ENCODE measurements at regions not wholly inside any gene's neighbourhood (a gene's known extent, or its start where the extent isn't known, plus 50 kb on each side); places are given as distances from the start of the nearest gene placed in this dataset.

DNA sequence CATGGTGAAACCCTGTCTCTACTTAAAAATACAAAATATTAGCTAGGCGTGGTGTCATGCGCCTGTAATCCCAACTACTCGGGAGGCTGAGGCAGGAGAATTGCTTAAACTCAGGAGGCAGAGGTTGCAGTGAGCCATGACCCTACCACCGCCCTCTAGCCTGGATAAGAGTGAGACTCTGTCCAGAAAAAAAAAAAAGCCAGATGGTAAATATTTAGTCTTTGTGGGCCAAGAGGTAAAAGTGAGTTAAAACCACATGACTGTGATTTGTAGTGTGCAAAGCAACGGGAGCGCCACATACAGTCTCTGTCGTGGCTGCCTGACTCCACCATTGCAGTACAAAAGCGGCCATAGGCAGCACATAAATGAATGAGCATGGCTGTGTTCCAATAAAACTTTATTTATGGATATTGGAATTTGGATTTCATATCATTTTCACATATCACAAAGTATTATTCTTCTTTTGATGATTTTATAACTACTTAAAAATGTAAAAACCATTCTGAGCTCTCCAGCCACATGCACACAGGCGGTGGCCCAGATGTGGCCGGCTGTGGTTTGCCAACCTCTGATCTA lies 51.8 kb upstream of the CASZ1 start:
- no peak for DNase-seq

DNA sequence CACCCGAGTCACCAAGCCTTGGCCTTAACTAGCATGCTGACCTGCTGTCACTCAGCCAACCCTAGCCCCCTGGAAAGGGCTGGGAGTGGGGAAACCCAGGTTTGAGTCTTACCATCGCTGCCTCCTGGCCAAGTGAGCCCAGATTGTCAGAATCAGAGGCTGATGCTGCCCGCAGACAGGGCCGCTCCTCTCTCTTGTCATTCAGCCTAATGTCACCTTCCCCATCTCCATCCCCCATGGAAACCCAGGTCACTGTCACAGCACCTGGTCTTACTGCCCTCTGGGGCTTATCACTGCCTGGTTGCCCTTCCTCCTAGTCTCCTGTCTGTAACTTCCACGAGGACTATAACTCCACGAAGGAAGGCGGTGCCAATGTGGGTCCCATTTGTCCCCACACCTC lies 53.6 kb upstream of the CASZ1 start:
- DNase-seq = no peak

DNA sequence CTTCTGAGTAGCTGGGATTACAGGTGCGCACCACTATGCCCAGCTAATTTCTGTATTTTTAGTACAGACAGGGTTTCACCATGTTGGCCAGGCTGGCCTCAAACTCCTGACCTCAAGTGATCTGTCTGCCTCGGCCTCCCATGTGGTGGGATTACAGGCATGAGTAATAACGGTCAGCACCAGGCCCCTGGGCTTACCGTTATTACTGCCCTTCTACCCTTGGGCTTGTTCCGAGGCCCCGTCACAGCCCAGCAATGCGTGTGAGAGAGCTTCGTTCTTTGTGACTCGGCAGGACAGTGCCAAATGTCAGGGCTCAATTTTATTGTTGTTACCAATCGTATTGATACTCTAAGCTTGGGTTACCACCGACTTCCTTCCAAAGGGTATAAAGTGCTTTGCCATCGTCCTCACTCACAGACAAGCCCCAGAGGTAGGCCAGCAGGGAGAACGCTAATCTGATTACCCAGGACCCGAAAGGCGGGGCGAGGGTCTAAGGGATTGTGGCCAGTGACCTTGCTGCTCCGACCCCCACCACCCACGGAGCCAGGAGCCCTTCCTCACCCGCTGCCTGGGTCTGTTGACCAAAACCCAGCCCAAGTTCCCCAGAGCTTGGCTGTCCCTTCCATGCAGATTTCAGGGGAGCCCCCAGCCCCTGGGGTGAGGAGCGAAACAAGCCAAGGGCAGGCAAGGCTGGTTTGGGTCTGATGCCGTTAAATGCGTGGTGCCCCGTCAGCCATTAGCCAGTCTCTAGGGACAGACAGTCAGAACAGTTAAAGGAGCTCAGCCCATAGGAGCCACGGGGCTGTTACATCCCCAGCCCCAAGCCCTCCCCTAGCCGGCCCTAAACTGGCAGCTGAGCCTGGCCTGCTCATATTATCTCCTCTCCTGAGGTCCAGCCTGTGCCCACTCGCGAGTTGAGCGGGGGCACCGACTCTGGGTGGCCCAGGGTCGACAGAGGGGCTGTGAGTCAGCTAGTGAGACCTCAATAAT lies 54.9 kb upstream of the CASZ1 start:
- DNase-seq = no peak

DNA sequence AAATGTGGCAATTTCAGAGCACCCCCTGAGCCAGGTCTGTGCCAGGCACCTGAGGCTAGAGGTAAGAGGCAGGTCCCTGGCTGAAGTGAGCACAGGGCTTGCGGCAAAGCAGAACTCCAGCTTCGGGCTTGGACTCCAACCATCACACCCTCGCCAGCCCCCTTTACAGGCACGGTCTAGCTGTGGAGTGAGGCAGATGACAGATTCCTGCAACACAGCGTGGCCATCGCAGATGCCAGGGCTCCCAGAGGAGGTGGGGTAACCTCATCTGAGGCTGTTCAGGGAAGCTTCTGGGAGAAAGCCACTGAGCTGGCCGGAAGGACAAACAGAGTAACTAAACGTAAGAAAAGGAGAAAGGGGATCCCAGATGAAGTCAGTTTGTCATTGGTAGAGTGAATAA lies 55.6 kb upstream of the CASZ1 start:
- DNase-seq = no peak

DNA sequence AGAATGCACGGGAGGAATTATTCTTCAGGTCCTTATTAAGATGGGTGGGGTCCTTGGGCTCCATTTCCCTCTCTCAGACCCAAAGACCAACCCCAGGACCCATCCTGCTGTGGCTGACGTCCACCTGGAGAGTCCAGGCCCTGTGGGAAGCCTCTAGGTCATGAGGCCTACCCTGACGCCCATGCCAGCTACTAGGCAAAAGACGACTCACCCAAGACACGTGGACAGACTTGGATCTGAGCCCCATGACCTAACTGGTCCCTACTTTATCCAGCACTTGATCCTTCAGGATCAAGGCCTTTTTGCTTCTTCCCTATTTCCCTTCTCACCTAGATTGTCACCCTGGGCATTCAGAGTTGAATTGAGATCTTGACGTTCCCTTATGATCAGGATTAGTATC lies 56.0 kb upstream of the CASZ1 start:
- DNase-seq = no peak

DNA sequence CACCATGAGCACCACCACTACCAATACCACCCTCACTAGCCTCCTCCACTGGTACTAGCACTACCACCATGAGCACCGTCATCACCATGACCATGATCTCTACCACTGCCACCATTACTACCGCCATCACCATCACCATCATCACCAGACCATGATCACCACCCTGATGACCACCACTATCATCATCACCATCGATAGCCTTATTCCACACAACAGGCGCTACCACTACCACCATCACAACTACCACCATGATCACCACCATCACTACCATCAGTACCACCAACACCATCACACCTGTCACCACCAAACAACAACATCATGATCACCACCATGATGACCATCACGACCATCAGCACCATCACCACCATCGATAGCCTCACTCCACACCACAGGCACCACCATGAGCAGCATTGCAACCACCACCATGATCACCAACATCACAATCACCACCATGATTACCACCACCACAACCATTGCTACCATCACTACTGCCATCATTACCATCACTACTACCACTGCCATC lies 56.6 kb upstream of the CASZ1 start:
- no peak for DNase-seq

DNA sequence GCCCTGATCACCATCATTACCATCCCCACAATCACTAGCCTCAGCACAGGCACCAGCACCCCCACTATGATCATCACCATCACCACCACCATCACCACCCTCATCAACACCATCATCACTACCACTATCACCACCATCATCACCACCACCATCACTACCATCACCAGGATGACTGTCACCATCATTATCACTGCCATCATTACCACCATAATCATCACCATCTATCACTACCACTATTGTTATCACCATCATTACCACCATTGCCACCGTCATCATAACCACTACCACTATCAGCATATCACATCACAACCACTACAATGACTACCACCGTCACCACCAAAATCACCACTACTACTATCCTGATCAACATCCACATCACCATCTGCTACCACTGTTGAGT lies 57.3 kb upstream of the CASZ1 start:
- DNase-seq = no peak

DNA sequence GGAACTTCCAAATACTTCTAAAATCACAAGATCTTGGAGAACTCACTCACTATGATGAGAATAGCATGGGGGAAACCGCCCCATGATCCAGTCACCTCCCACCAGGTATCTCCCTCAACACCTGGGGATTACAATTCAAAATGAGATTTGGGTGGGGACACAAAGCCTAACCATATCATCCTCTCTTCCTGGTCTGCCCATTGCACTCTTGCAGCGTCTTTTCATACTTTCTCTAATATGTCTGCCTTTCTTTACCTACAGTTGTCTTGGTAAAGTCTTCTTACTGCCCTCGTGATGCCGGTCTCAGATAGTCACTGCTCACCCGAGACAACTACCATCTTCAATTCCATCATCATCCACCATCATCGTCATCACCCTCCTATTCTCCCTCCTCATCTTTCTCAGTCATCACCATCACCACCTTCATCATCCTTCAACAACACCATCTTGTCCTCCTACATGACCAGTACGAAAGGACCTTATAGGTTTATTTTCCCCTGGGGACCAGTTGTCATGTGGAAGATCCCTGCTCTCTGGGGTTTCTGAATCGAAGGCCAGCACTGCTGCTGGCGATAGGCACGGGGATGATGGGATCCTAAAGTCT lies 58.5 kb upstream of the CASZ1 start:
- no peak for DNase-seq

DNA sequence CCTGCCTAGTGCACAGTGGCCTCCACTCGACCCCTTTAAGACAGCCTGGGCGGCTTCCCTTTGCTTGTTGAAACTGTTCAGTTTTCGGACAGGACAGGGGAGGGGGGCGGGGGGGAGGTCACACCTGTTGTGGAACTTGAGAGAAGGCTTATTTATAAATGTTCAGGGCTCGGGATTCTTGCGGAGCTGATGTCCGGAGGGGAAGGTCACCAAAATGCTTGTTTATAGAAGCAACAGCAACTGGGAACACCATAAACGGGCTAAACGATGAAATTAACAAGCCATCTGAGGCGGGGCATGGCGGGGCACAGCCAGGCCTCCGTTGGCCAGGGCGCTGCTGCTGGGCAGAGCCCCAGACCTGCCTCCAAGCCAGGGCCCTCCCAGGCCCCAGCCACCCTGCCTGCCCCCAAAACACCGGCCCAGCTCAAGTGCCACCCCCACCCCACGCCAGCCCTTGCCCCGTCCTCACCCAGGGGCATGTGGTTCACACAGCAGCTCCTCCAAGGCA lies 59.8 kb upstream of the CASZ1 start:
- no peak for DNase-seq

DNA sequence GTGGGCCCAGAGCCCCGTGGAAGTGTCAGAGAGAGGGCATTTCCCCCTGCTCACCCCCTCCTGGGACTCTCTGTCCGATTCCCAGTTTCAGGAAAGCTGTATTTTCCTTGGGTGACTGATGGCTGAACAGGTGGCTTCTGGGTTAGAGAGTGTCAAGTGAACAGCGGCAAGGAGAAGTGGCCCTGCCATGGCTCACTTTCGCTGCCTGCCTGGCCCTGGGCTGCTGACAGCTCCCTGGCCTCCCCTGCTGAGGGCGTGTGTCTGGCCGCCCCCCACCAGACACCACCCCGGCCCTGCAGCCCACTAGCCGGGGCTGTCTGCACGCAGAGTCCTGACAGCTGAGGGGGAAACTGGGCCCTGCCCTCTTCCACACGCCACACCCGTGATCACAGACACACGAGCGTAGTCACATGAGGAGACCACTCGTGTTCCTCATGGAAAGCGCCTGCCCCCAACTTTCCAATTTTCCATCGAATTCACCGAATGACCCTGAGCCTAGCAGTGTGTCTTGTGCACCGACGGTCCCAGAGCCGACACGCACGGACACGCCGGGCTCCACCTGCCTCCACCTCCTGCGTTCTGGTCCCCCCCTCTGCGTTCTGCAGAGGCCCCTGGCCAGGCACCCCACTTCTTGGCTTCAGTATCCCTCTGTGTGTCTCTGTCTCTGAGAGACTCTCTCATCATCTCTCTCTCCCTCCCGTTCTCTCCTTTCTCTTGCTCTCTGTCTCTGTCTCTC lies 60.6 kb upstream of the CASZ1 start:
- DNase-seq = no peak

DNA sequence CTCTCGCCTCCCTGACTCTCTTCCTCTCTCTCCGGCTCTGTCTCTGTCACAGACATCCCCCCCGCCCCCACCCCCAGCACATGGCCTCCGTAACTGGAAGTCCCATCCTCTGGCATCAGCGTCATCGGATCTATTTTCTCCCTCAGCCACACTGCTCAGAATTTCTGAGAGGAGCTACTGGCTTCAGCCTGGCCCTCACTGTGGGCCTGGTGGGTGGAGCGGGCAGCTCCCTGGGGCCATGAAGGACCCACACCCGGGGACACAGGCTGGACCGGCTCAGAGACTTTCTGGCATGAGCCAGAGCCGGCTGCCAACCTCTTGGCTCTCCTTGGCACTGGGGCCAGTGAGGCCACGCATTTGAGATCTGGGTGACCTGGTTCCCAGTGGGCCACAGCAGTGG lies 61.2 kb upstream of the CASZ1 start:
- no peak for DNase-seq

DNA sequence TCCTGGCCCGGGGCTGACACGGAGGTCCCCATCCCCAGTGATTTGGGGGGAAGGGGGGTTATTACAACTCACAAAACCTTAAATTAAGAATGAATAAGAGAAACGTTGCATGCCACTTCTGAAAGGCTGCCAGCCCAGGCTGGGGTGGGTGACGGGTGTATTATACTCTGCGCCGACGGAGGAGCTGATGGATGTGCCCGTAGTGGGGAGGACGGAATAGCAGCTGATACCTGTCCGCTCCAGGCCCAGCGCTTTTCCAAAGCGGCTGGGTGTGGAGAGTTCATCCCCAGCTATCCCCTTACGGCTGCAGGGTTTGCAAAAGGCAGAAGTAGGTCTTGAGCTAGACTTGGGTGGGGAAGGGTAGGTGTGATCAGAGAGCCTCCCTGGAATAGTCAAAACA lies 63.8 kb upstream of the CASZ1 start:
- no peak for DNase-seq

DNA sequence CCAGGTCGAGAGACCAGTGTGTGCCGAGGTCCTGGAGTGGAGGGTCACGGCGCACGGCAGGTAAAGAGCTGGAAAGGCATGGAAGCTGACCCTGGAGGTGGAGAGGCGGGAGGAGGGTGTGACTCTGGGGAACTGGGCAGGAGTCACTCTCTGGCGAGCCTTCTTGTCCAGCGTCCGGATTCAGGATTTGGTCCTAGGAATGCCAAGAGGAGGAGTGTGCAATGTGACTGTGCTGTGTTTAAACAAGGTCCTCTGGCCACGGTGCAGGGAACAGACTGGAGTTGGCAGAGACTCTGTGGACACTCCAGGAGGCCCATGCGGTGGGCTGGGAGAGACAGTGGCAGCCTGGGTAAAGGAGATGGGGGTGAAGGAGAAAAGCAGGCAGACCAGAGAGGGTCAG lies 64.2 kb upstream of the CASZ1 start:
- no peak for DNase-seq

DNA sequence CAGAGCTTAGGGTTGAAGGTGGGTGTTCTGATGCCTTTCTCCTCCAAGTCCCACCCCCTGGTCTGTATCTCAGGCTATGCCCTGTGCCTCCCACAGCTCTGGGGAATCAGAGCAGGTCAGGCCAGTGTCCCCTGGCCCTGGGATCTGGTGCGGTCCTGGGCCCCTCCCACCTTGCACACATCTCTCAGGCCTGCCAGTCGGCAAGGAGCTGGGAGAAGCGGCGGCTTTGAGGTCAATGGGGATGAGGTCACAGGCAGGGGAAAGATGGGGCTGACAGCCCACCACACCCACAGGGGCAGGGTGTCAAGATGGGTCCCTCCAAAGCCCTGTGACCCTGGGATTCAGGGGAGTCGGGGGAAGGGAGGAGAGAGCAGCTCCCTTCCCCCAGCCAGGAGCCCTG lies 65.4 kb upstream of the CASZ1 start:
- no peak for DNase-seq

DNA sequence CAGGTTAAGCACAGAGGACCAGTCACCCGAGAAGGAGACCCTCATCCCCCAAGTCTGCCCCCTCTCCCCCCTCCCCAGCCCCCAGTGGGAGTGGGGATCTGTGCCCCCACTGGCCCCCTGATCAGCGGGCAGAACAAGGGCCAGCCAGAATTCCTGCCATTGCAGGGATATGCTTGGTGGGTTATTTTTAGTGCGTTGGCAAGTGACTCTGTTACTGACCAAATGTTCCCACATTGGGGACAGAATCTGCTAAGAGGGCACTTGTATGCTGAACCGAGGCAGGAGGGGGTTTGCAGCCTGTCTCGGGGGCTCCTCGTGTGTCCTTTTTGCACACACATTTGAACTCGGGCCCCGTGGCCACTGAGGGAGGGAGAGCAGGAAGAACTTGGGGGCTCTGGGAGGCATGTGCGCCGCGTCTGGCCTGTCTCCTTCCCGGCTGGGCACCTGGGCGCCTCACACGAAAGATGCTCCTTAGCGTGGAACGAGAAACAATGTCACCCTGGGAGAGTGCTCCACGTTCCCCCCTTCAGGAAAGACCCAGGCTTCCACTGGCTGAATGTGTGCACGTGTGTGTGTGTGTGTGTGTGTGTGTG lies 66.4 kb upstream of the CASZ1 start:
- DNase-seq = no peak

DNA sequence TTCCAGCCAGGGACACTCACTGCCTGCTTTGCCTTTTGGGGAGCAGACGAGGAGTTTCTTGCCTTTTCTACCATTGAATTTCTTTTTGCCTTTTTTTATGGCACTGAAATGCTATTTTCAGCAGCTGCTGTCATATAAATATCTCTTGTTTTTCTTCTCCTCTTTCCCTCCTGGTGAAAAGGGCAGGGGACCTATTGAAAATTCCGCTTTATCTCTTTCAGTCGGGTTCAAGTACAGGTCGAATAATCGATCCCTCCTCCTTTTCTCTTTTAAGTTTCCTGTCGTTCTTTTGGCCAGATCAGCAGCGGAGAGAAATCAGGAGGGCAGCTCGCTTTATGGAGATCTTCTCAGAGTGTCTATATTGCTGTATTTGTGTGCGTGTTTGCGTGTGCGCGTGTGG lies 67.4 kb upstream of the CASZ1 start:
- DNase-seq = no peak

DNA sequence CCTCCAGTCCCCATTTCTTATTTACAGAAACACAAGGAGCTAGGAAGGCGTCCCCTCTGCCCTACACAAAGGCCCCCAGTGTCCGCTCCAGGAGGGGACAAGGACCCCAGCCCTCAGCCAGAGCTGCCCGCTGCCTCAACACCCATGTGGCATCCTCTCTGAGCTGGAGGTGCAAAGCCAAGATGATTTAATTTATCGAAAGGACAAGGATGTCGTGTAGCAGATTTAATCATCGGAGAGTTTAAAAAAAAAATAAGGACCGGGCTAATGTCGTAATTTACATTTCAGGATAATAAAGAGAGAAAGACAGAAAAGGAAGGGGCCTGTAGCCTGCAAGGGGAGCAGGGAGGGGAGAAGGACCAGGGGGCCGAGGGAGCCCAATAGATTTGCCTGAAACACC lies 68.3 kb upstream of the CASZ1 start:
- no peak for DNase-seq

DNA sequence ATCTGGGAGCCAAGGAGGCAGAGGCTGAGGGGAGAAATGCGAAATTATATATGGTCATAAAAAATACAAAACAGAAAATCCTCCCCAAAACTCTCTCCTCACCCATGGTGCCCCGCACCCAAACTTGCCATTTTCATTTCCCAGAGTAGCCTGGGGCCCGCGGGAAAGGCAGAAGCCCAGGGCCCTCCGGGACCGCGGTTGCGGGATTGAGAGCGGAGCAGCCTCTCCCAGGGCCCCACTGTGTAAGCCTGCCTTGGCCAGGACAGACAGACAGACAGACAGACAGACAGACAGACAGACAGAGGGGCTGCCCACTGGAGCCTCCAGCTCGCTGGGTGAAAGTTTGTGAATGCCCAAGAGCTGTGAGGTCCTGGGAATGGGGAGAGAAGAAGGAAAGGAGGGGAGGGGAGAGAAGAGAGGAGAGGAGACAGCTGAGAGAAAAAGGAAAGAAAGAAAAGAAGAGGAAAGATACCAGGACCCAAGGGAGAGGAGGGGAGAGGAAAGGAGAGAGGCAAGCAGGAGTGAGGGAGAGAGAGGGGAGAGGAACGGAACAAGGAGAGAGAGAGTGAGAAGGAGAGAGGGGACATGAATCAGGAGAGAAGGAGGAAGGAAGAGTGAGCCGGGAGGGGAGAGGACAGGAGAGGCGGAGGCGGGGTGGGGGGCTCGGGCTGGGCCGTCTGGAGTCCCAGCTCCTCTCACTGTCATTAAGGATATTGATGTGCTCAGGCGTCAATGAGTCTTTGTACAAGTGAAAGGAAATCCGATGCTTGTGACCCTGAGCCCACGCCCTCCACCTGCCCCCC lies 69.3 kb upstream of the CASZ1 start:
- DNase-seq = no peak

DNA sequence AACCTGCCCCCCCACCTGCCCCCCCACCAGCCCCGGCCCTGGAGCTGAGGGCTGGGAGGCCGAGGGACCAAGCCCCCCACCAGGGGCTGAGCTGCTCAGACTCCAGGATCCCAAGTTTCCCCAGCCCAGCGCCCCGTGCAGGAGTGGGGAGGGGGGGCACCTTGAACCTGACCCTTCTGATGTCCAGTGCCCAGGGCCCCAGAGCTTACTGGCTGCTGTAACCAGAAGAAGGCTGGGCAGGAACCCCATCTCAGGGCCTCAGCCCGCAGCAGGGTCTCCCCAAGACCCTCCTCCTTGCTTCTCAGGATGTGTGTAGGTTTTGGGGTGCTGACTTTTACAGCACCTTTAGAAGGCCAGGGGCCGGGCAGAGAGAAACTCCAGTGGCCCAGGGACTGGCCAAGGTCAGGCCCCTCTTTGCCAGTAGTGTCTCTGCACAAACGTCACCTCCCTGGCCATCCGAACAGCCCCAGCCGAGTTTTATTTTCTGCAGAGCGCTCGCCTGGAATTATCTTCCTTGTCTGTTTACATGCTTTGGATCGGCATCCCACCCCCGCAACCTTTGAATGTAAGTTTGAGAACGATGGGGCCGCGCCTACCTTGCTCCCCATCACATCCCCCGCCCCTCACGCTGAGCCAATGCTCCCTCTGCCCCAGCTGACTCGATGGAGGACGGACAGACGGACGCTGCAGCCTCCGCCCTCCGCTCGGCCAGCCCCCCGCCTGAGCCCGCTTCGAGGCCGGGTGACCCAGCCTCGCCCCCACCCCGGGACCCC lies 70.1 kb upstream of the CASZ1 start:
- no peak for DNase-seq

DNA sequence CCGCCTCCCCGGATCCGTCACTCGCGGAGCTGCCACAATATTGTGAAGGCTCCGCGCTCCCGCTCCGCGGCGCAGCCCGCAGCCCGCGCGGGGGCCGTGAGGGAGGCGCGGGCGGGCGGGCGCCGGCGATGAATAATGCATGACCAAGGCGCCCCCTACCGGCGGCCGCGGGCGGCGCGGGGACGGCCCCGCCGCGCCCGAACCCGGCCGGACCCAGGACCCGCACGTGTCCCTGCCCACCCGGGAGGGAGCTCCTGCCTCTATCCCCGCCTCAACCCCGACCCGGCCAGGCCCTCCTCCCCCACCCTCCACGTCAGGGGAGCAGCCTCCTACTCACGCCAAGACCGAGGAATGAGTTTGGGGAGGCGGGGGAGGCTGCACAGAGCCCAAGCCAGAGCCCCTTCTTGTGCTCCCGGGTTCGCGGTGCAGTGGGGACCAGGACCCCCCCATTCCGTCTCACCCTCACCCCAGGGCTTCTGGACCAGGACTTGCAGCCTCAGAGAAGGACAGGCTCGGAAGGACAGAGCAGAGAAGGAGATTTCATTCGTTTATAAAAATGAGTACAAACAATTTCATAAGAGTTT lies 70.8 kb upstream of the CASZ1 start:
- DNase-seq = no peak

All from NCI-H1694 treated with DMSO at 0.1 percent for 48 hours (cell line).